Fibroblast of the aortic adventitia (primary cell): ENCODE measurements at regions not wholly inside any gene's neighbourhood (a gene's known extent, or its start where the extent isn't known, plus 50 kb on each side); places are given as distances from the start of the nearest gene placed in this dataset.
"Not testable (repeated sequence)": the region's sequence is repeated elsewhere in the genome, so short reads cannot be mapped to it uniquely, and the experiment has no call there.

Source experiments
- DNase-seq: peaks from one replicate; pipeline ENCODE4 v3.0.0-alpha.2; 2010; ENCODE audit warnings: low read depth
- H3K4me3 ChIP-seq: 2 replicates; pipeline ENCODE4 v1.5.1; 2011; ENCODE audit warnings: low read depth, mild to moderate bottlenecking, control low read depth, low read length, moderate library complexity
- TF ChIP-seq, protein P1 (sequence below): IDR thresholded peaks from 2 replicates; pipeline ENCODE4 v1.5.1; 2011; ENCODE audit warnings: mild to moderate bottlenecking, low read length, control low read depth, inconsistent platforms; ENCODE audit not compliant: insufficient read depth

DNA sequence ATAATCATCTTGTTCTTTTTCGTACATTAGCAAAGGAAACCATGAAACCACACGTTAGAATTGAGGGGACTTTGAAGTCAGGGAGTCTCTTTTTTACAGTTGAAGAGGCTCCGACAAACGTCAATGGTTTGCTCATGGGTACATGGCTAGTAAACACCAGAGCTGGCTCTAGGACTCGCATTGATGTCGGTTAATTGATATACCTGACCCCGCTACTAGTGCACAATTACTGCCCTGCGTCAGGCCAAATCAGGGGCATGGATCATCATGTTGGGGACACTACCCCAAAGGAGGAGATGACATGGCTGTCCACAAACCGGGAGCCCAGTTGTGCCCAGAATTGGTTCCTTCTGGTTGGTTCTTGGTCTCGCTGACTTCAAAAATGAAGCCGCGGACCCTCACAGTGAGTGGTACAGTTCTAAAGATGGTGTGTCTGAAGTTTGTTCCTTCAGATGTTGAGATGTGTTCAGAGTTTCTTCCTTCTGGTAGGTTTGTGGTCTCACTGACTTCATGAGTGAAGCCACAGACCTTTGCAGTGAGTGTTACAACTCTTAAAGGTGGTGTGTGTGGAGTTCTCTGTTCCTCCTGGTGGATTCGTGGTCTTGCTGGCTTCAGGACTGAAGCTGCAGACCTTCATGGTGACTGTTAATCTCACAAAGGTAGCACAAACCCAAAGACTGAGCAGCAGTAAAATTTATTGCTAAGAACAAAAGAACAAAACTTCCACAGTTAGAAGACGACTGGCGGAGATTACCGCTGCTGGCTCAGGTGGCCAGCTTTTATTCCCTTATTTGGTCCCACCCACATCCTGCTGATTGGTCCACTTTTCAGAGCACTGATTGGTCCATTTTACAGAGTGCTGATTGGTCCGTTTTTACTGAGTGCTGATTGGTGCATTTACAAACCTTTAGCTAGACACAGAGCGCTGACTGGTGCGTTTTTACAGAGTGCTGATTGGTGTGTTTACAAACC lies 126.9 kb upstream of the ERRFI1 start:
- no peak for DNase-seq
- TF ChIP-seq, protein P1, sequence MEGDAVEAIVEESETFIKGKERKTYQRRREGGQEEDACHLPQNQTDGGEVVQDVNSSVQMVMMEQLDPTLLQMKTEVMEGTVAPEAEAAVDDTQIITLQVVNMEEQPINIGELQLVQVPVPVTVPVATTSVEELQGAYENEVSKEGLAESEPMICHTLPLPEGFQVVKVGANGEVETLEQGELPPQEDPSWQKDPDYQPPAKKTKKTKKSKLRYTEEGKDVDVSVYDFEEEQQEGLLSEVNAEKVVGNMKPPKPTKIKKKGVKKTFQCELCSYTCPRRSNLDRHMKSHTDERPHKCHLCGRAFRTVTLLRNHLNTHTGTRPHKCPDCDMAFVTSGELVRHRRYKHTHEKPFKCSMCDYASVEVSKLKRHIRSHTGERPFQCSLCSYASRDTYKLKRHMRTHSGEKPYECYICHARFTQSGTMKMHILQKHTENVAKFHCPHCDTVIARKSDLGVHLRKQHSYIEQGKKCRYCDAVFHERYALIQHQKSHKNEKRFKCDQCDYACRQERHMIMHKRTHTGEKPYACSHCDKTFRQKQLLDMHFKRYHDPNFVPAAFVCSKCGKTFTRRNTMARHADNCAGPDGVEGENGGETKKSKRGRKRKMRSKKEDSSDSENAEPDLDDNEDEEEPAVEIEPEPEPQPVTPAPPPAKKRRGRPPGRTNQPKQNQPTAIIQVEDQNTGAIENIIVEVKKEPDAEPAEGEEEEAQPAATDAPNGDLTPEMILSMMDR, result no peak
- H3K4me3 ChIP-seq, result no peak overlapping the region

- DNase-seq, result no peak
- no peak overlapping the region for H3K4me3 ChIP-seq
- TF ChIP-seq, protein P1, result no peak
These were observed 125.5 kb upstream of the ERRFI1 start for GRCh38 chr1:8151647-8152046.

- not testable (repeated sequence) for H3K4me3 ChIP-seq, DNase-seq
These were observed 123.6 kb upstream of the ERRFI1 start for GRCh38 chr1:8149756-8150155.

DNA sequence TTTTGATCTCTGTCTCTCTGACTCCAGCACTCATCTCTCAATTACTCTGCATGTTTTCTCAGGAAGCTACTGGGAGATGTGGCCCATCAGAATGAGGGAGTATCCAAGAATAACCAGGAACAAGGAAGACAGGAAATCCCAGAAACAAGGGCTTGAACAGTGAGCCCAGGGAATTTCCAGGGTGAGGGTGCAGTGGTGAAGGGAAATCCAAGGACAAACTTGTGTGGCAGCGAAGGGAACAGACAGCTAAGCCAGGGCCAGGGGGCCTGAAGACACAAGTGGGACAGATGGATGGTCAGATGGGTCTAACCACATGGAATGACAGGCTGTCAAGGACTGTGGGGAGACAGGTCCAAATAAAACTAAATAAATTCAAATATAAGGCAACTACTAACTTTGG lies 121.8 kb upstream of the ERRFI1 start:
- TF ChIP-seq, protein P1, result no peak
- DNase-seq, result no peak
- no peak overlapping the region for H3K4me3 ChIP-seq

DNA sequence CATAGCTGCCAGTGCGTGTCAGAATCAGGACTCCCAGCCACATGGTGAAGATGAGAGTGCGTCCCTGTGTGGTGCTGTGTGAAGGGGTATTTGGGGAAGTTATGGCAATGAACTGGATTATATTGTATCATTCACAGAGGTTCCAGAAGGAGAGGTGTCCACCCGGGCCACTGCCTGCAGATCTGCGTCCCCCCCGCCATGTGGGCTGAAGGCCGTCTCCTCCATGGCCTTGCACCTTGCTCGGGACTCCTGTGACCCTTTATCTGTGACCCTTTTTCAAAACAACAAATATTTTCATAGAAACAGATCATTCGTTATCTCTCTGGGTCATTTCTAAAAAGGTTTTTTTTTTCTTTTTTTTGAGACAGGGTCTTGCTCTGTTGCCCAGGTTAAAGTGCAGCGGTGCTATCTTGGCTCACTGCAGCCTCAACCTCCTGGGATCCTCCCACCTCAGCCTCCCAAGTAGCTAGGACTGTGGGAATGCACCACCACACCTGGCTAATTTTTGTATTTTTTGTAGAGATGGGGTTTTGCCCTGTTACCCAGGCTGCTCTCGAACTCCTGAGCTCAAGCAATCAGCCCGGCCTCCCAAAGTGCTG lies 120.2 kb upstream of the ERRFI1 start:
- H3K4me3 ChIP-seq, result no peak overlapping the region
- TF ChIP-seq, protein P1, result no peak
- DNase-seq, result no peak

GRCh38 chr1:8145545-8146202 lies 119.6 kb upstream of the ERRFI1 start:
- TF ChIP-seq, protein P1, result no peak
- H3K4me3 ChIP-seq, result no peak overlapping the region
- DNase-seq, result no peak

DNA sequence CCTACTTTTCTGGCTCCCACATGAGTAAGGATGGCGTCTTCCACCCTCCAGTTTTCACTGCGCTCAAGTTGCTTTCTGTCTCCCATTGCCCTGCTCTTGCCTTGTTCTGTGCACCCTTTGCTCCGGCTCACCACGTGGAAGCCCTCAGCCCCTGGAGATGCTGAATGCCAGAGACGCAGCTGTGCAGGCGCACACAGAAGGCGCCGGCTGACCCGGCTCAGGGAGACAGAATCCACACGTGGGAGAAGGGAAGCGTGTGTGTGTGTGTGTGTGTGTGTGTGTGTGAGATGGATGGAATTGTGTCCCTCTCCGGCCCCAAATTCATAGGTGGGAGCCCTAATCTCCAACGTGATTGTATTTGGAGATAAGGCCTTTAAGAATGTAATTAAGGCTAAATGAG lies 118.2 kb upstream of the ERRFI1 start:
- TF ChIP-seq, protein P1, result no peak
- no peak for DNase-seq
- no peak overlapping the region for H3K4me3 ChIP-seq
